Astrocyte (in vitro differentiated cells and primary cell): ENCODE measurements at regions not wholly inside any gene's neighbourhood (a gene's known extent, or its start where the extent isn't known, plus 50 kb on each side); places are given as distances from the start of the nearest gene placed in this dataset.
A peak's percentile ranks its signal among the peaks of the same experiment; 100 is the strongest.

ENCODE experiments used
- DNase-seq: peaks from one replicate; pipeline ENCODE4 v3.0.0-alpha.2; 2010; ENCODE audit warnings: low read depth
- FAIRE-seq: peaks from 2 replicates; lab custom pipeline; 2011; peaks lifted over from hg19 to GRCh38; lab: Jason Lieb, UNC
- H2AFZ ChIP-seq: 2 replicates; pipeline ENCODE4 v1.6.0; 2012; ENCODE audit warnings: low read depth, low read length, inconsistent platforms
- H3K27ac ChIP-seq: 2 replicates; pipeline ENCODE4 v1.5.1; 2011; ENCODE audit warnings: low read depth, low read length, inconsistent platforms
- H3K27me3 ChIP-seq: 2 replicates; pipeline ENCODE4 v1.6.0; 2011; ENCODE audit warnings: low read length, inconsistent platforms; ENCODE audit not compliant: insufficient read depth
- H3K36me3 ChIP-seq: 2 replicates; pipeline ENCODE4 v1.5.1; 2011; ENCODE audit warnings: low read length, inconsistent platforms; ENCODE audit not compliant: insufficient read depth
- H3K4me1 ChIP-seq: 2 replicates; pipeline ENCODE4 v1.5.1; 2011; ENCODE audit warnings: low read length, inconsistent platforms; ENCODE audit not compliant: insufficient read depth
- H3K4me2 ChIP-seq: 2 replicates; pipeline ENCODE4 v1.6.0; 2012; ENCODE audit warnings: low read length, inconsistent platforms
- H3K4me3 ChIP-seq: 2 replicates; pipeline ENCODE4 v1.5.1; 2011; ENCODE audit warnings: low read depth, mild to moderate bottlenecking, low read length, inconsistent platforms; ENCODE audit not compliant: insufficient read depth
- H3K79me2 ChIP-seq: 2 replicates; pipeline ENCODE4 v1.6.0; 2012; ENCODE audit warnings: mild to moderate bottlenecking, low read length, inconsistent platforms; ENCODE audit not compliant: insufficient read depth
- H3K9ac ChIP-seq: 2 replicates; pipeline ENCODE4 v1.6.0; 2012; ENCODE audit warnings: mild to moderate bottlenecking, low read length, inconsistent platforms
- H3K9me3 ChIP-seq: 2 replicates; pipeline ENCODE4 v1.5.1; 2012; ENCODE audit warnings: low read depth, mild to moderate bottlenecking, low read length, inconsistent platforms; ENCODE audit not compliant: insufficient read depth
- H4K20me1 ChIP-seq: 2 replicates; pipeline ENCODE4 v1.6.0; 2012; ENCODE audit warnings: low read length, inconsistent platforms; ENCODE audit not compliant: insufficient read depth
- H3K27ac Mint-ChIP-seq: one replicate; pipeline ENCODE4 v1.8.0; 2021; ENCODE audit warnings: mild to moderate bottlenecking, mixed read lengths; ENCODE audit not compliant: unreplicated experiment
- H3K27me3 Mint-ChIP-seq: one replicate; pipeline ENCODE4 v1.8.0; 2021; ENCODE audit warnings: low read depth, mixed read lengths; ENCODE audit not compliant: unreplicated experiment
- H3K36me3 Mint-ChIP-seq: one replicate; pipeline ENCODE4 v1.8.0; 2021; ENCODE audit warnings: low read depth, mixed read lengths; ENCODE audit not compliant: unreplicated experiment
- H3K4me1 Mint-ChIP-seq: one replicate; pipeline ENCODE4 v1.8.0; 2021; ENCODE audit warnings: low read depth, mixed read lengths; ENCODE audit not compliant: unreplicated experiment
- H3K4me3 Mint-ChIP-seq: one replicate; pipeline ENCODE4 v1.8.0; 2021; ENCODE audit warnings: mild to moderate bottlenecking, moderate library complexity, mixed read lengths; ENCODE audit not compliant: unreplicated experiment
- H3K9me3 Mint-ChIP-seq: one replicate; pipeline ENCODE4 v1.8.0; 2021; ENCODE audit warnings: mild to moderate bottlenecking, mixed read lengths; ENCODE audit not compliant: unreplicated experiment
- CTCF ChIP-seq: IDR thresholded peaks from 2 replicates; pipeline ENCODE4 v1.5.1; 2011; ENCODE audit warnings: low read depth, mild to moderate bottlenecking, inconsistent platforms, low read length, moderate library complexity; ENCODE audit not compliant: insufficient read depth
- EZH2 ChIP-seq: IDR thresholded peaks from 2 replicates; pipeline ENCODE4 v1.6.1; 2012; ENCODE audit warnings: mild to moderate bottlenecking, low read length, inconsistent platforms; ENCODE audit not compliant: insufficient read depth

- no peak for FAIRE-seq
- Histone ChIP-seq H3K79me2 (no peaks in the 10 kb centered on the region), H3K9me3 (no peaks in the 10 kb centered on the region), H3K4me3 (no peak overlapping the region), H3K27me3 (no peaks in the 10 kb centered on the region), H4K20me1 (no peaks in the 10 kb centered on the region), H3K36me3 (no peaks in the 10 kb centered on the region), H3K27ac (no peak overlapping the region), H3K4me2 (no peak overlapping the region), H3K4me1 (no peaks in the 10 kb centered on the region), H2AFZ (no peak overlapping the region), H3K9ac (no peak overlapping the region)
- no peak overlapping the region for H3K27ac Mint-ChIP-seq
- no peak for TF ChIP-seq CTCF
- TF ChIP-seq EZH2 = no peak
- peaks cover 3% of the 10 kb centered on the region for H3K27me3 Mint-ChIP-seq
- no peak overlapping the region for H3K4me3 Mint-ChIP-seq
- peaks cover 4% of the 10 kb centered on the region for H3K9me3 Mint-ChIP-seq
- H3K4me1 Mint-ChIP-seq = peaks cover 6% of the 10 kb centered on the region
- no peaks in the 10 kb centered on the region for H3K36me3 Mint-ChIP-seq
- no peak for DNase-seq
Observed at GRCh38 chr6:159404296-159404695, 235.1 kb downstream of the FNDC1 start.

- peaks cover 6% of the 10 kb centered on the region for H3K4me1 Mint-ChIP-seq
- Histone ChIP-seq H3K4me2 (no peak overlapping the region), H3K79me2 (no peaks in the 10 kb centered on the region), H4K20me1 (no peaks in the 10 kb centered on the region), H3K4me3 (no peak overlapping the region), H3K27me3 (no peaks in the 10 kb centered on the region), H3K4me1 (no peaks in the 10 kb centered on the region), H3K27ac (no peak overlapping the region), H3K36me3 (no peaks in the 10 kb centered on the region), H3K9ac (no peak overlapping the region), H3K9me3 (no peaks in the 10 kb centered on the region), H2AFZ (no peak overlapping the region)
- no peaks in the 10 kb centered on the region for H3K36me3 Mint-ChIP-seq
- no peak overlapping the region for H3K4me3 Mint-ChIP-seq
- no peak for TF ChIP-seq CTCF
- DNase-seq = peak; percentile 30
- H3K27ac Mint-ChIP-seq = peak overlapping the region; percentile 34
- H3K27me3 Mint-ChIP-seq = peaks cover 8% of the 10 kb centered on the region
- no peak for FAIRE-seq
- H3K9me3 Mint-ChIP-seq = peaks cover 2% of the 10 kb centered on the region
Observed at GRCh38 chr6:159400826-159401225, 231.6 kb downstream of the FNDC1 start.

- H3K27ac Mint-ChIP-seq = no peak overlapping the region
- H3K4me3 Mint-ChIP-seq = no peak overlapping the region
- no peaks in the 10 kb centered on the region for H3K9me3 ChIP-seq
- no peaks in the 10 kb centered on the region for H3K36me3 ChIP-seq
- H3K79me2 ChIP-seq = no peaks in the 10 kb centered on the region
- H3K9ac ChIP-seq = no peak overlapping the region
- no peak overlapping the region for H3K4me3 ChIP-seq
- no peak overlapping the region for H3K27ac ChIP-seq
- H3K4me2 ChIP-seq = no peak overlapping the region
- no peaks in the 10 kb centered on the region for H3K4me1 ChIP-seq
- no peaks in the 10 kb centered on the region for H3K36me3 Mint-ChIP-seq
- H3K27me3 ChIP-seq = no peaks in the 10 kb centered on the region
- peaks cover 6% of the 10 kb centered on the region for H3K4me1 Mint-ChIP-seq
- FAIRE-seq = no peak
- DNase-seq = no peak
- TF ChIP-seq CTCF (no peak), EZH2 (no peak)
- no peaks in the 10 kb centered on the region for H4K20me1 ChIP-seq
- peaks cover 2% of the 10 kb centered on the region for H3K9me3 Mint-ChIP-seq
- H2AFZ ChIP-seq = no peak overlapping the region
- peaks cover 12% of the 10 kb centered on the region for H3K27me3 Mint-ChIP-seq
Observed at GRCh38 chr6:159399751-159400221, 230.6 kb downstream of the FNDC1 start.
